MV-4-11 (cell line): ENCODE measurements at regions not wholly inside any gene's neighbourhood (a gene's known extent, or its start where the extent isn't known, plus 50 kb on each side); places are given as distances from the start of the nearest gene placed in this dataset.

ENCODE experiments used
- DNase-seq: peaks from one replicate; lab custom pipeline; 2025; lab: John Stamatoyannopoulos, UW

DNA sequence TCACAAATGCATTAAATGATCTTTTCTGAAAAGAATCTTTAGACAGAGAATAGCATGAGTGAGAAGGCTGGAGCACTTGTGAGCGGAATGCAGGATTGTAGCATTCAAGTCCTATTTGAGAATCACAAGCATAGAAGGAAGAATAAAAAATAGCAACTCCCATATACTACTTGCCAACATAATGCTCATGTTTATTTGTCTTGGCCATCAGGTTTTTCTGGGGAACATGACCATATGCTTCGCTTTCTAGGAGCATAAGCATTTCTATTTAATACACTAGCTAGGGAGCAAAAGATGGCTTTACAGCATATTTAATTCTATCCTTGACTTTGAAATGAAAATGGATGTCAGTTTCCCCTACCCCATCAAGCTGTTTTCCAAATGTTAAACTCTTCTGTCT is 170.3 kb upstream of the MITF start:
- no peak for DNase-seq

DNA sequence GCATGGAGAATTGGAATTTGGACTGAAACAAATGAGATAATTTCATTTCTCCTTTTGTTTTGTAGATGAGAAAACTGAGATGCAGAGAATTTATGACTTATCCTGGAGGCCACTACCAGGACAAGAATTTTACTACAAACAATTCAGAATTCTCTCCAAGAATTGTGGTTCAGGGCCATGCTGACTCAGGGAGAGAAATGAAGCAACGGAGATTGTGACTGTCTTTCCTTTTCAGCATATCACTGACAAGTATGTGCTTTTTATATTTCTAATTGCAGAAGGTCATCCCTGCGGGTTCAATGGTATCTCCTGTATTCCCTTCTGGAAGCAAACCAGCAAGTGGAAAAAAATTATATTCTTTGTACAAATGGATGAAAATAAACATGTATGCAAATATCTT is 170.8 kb upstream of the MITF start:
- no peak for DNase-seq

DNA sequence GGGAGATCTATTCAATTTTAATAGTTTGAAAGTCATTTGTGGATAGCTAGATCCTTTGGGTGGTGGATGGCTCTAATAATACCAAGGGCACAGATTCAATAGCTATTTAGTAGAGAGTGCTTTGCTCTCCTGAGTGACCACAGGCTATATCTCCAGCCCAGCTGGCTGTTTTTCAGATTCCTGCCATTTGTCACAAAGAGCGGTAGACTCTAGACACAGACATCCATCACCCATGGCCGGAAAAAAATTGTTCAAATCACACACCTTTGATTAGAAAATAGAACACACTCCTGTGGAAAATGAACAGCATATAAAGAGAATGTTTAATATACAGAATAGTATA is 171.6 kb upstream of the MITF start:
- DNase-seq = no peak

DNA sequence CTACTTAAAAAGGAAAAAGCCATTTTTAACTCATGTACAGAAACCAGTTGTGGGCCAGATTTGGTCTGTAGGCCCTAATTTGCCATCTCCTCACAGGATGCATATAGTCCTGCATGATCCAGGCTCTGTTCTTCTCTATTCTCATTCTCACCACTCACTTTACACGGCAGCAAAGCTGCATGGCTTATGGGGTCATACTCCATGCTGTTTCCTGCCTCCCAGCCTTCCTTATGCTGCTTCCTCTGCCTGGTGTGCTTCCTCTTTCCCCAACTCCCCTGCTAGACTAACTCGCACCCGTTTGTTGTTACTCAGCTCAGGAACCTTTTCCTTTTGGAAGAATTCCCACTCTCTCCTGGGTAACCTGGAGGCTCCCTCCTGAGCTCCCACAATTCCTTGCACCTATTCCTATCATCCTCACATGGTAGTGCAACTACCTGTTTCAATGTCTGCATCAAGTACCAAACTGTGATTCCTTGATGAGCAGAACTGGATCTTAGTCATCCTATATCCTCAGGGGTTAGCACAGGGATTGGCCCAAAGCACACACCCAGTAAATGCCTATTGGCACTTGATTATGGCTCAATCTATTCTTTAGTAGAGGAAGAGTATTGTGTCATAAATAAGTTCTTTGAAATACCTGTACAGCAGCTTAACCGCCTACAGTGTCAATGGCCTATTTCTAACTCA is 172.1 kb upstream of the MITF start:
- no peak for DNase-seq

DNA sequence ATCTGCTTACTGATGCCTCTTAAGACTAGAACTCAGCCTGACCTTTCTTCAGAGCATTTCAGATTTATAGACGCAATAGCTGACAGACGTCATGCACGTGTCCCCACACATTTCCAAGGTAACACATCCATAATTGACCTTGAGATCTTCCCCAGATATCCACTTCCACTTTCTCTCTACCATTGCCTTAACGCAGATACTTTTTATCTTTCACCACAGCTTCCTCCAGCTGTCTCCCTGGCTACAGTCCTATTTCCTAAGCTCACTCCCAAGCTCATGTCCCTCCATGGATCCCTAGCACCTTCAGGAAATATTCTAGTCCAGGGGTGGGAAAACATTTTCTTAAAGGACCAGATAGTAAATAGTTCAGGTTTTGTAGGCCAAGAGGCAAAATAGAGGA is 173.0 kb upstream of the MITF start:
- DNase-seq = no peak

DNA sequence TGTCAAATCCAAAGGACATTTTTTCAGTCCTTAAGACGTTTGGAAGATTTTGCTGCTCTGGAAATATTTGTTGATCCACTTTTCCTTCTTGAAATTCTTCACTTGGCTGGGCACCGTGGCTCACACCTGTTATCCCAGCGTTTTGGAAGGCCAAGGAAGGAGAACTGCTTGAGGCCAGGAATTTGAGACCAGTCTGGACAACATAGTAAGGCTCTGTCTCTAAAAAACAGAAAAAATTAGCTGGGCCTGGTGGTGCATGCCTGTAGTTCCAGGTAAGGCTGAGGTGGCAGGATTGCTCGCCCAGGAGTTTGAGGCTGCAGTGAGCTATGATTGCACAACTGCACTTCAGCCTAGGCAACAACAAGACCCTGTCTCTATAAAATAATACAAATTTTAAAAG is 173.9 kb upstream of the MITF start:
- DNase-seq = no peak

DNA sequence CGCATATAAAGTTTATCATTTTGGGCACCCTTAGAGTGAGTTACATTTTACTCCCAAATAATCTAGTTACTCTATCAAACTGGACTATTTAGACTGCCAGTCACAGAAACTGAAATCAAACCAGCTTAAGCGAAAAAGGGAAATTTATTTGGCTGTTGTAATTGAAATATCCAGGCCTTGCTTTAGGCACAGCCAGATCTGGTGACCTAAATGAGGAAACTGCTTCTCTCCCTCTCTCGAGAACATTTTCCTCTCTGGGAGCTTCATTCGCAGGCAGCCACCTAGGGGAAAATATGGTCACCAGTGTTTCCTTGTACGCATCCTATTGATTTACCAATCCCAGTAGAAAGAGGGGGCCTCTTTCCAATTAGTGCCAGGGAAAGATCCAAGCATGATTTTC is 175.3 kb upstream of the MITF start:
- DNase-seq = no peak

DNA sequence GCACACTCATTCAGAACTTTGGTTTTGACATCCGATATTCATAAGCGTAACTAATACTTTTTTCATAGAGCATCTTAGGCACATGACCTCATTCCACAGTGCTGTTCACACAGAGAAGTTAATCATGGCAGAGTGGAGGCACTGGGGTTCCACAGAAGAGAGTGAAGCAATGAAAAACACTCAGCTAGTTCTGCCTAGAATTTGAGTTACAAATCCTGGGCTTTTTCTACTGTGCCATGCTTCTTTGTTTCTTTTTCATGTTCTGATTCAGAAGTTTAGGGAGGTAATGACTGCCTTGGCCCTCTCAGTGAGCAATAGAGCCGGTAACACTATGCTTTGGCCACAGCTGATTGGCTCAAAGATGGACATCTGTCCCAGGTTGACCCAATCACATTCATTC is 176.1 kb upstream of the MITF start:
- DNase-seq = no peak

DNA sequence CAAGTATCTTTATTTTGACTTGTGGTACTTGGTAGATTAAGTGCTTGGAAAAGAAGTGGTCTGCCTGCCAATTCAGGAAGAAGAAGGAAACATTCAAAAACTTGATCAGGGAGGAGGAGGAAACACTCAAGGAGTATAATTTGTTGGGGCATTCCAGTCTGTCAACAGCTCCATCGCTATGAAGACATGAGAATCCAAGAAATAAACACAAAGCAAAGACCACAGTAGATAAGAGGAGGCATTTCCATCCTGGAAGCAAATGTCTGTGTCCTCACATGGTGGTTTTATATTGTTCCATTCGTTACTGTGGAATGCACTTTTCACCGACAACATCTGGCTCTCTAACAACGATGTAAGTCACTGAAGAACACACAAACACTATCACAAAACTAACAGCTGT is 176.1 kb upstream of the FRMD4B start:
- no peak for DNase-seq

DNA sequence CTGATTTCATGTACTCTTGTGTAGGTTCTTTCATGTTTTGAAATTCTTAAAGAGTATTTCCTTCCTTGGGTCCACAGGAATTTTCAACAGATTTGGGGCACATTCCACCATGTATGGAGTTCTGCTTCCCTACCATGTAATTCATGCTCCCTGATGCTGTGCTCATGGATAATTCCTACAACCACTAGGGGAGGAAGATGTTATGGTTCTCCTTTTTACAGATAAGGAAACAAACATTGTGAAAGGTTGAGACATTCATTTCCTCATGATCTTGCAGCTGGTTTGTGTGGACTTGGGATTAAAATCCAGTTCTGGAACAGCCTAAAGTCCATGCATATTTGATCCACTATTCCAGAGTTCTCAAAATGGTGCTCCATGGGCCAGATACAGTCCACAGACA is 174.9 kb upstream of the FRMD4B start:
- peak; percentile 41 for DNase-seq

DNA sequence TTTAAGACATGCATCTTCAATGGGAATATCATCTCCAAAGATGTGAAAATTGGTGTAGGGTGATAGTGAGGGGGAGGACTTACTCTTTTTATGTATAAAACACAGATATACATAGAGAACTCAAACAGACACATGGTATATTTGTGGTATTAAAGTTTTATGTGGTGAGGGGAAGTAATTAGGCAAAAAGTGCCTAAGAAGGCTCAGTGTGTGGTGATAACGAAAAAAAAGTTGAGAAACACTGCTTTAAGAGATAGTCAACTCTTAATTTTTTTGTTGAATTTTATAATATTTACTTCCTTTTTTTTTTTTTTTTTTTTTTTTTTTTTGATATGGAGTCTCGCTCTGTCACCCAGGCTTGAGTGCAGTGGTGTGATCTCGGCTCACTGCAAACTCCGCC is 174.2 kb upstream of the FRMD4B start:
- DNase-seq = no peak

DNA sequence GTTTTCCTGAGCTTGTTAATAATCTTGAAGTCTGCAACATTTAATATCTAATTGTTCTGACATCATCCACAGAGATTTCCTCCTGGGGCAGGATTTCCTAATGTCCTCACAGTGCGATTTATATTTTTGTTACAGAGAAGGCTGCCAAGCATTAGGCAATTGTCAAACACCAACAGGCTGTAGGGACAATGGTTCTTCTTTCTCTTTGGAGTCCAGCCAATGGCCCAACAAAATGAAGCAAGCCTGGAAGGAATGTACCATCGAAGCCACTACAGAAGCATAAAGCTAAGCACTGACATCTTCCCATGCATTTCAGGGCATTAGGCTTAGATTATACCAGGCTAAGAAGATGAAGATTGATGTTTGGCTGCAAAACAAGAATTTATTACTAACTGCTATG is 173.0 kb upstream of the FRMD4B start:
- peak; percentile 50 for DNase-seq

DNA sequence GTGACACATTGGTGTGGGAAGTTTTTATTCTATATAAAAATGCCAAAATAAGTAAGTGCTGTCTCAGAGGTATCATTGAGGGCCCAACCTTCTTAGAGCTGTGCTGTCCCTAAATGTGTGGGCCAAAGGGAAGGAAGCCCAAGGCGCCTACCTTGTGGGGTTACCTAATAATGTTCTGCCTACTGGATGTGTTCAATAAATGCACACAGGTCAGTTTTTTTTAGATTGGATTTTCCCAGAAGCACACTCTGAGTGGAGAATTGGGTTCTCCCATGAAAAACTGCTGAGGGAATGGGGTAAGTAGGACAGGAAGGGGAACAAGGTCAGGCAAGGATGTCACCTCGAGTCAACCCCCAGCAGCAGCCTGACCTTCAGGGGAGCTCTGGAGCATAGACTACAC is 168.7 kb upstream of the FRMD4B start:
- no peak for DNase-seq

DNA sequence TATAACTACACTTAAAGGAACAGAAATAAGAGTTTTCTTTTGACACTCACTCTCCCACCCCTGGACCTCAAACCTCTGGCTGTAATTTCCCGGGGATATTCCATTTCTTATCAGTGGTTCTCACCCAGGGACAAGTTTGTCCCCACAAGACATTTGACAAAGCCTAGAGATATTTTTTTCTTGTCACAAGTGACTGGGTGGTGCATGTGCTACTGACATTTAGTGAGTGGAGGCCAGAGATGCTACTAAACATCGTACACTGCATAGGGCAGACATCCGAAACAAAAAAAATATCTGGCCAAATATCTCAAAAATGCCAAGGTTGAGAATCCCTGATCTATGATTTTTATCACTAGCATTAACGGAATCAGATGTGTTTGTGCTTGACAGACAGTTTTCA is 168.0 kb upstream of the FRMD4B start:
- no peak for DNase-seq

DNA sequence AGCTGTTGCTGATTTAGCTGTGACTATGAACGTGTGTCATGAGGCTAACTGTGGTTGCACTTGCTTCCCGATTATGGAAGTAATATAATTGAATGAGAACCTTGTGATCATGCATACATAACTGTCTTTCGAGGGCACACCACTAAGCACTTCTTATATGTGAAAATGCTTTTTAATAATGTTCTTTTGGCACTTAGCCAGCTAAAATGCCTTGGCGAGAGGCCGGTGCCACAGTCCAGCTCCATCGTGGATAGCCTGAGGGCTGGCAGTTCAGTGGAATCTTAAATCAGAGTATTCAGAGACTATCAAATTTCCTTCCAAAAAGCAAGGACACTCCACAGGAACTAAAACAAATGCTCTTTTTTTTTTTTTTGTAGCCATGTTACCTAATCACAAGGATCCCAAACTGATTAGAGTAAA is 161.6 kb upstream of the FRMD4B start:
- no peak for DNase-seq

DNA sequence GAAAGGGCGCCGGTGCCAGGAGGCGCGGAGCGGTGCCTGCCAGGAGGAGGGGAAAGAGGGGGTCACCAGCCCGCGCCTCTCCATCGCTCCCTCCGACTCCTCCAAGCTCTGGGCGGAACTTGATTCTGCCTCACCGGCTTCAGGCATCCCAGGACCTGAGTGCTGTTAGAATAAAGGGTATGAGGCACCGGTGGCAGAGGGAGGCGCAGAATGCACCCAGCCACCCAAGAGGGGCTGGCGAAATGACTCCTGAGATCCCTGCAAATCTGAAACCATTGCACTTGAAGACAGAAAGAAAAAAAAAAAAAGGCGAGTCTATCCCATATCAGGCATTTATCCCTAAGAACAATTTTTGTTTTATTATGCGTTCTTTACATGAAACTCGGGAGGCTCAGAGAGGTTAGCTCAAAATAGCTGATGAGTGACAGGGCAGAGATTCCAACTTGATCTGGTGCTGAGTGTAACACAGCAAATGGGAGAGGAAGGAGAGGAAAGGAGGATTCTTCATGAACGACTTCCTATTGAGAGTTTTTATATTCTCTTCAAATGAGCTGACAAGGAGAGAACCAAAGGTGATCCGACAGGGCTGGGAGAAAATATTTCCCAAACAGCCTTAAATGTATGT is 157.0 kb upstream of the FRMD4B start:
- DNase-seq = no peak

DNA sequence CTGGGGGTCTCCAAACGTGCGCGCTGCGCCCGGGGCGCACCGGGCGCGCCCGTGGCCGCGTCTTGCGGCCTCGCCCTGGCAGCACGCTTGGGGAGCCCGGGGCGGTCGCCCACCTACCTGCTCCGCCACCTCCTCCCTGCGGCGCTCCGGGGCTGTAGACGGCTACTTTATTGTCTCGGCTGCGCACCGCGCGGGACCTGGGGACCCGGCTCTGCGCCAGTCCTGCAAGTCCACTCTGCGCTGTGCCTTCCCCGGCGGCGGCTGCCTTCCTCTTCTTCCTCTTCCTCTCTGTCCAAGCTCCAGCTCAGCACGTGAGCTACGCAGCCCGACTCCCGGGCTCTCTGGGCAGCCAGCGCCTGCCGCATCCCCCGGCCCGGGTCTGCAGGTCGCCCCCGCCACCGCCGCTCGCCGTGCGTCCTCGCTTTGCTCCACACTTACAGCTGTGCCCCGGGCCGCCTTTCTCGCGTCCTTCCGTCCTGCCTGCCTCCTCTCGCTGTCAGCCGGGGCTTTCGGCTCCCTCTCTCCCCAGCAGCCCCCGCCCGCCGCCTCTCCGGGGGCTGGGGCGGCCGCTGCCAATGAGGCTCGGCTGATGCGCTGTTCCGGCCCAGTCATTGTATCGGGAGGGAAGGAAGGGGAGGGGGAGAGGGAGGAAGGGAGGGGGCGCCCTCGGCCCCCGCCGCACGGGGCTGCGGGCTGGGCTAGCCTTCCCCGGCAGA is 156.4 kb upstream of the FRMD4B start:
- DNase-seq = no peak

DNA sequence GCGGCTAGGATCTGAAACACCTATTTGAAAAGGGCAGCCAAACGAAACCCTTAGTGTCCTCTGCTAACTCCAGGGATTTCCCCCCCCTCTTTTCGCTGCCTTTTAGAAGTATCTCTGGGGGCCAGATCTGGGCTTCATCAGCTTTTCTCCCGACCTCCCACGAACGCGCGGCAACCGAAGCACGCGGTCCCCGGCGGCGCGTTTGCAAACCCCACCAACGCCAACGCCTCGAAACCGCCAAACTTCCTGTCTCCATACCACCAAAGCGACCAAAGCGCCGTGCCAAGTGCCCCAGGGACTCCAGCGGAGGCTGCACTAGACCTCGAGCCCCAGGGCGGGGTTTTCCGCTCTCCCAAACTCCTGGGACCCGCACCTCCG is 155.8 kb upstream of the FRMD4B start:
- no peak for DNase-seq

DNA sequence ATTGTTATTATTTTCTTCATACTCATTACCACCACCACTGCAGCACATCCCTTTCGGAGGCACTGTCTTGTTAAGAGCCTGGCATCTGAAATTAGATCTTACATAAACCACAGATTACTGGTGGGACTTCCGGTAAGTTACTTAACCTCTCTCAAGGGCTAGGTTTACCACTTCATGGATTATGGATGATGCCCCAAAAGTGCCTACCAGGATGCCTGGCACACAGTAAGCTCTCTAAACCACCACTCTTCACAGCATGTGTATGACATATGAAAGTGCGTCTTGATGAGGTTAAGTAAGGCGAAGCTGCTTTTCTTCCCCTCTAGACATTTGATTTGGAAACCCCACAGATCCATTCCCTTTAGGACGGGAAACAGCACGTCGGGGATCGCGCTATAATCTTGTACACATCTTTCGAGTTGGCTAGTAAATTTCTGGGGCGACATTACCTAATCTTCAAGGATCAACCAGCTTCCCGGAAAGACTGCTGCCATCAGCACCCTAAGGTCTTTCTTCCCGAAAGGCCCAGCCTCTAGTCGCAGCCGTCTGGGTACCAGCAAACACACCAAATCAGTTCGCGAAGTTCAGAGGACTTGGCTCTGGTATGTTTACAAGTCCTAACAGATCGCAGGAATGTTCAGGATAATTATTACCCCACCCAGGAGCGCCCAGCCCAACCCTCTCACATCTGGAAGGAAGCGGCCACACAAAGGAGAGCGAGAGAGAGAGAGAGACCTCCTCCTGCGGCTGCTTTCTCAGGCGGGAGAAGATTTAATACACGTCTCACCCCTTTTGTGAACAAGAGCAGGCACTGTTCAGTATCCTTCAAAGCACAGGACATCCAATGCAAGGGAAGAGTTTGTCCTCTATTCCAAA is 155.1 kb upstream of the FRMD4B start:
- DNase-seq = no peak

DNA sequence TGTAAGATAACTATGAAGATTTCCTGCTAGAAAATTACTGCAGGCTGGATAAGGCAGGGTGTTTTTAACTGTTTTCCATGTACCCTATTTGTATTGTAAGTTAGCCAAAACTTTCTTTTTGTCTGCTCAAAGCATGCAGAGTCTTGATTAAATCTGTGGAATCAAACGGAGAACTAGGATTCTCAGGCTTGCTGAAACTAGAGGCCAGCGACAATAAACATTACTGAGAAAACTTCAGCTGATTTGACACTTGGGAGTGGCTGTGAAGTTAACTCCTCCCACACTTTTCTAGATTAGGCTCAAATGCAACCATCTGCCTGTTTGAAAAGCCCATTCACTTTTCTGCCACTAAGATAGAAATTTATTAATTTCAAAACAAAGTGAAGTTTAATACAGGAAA is 153.2 kb upstream of the FRMD4B start:
- no peak for DNase-seq

DNA sequence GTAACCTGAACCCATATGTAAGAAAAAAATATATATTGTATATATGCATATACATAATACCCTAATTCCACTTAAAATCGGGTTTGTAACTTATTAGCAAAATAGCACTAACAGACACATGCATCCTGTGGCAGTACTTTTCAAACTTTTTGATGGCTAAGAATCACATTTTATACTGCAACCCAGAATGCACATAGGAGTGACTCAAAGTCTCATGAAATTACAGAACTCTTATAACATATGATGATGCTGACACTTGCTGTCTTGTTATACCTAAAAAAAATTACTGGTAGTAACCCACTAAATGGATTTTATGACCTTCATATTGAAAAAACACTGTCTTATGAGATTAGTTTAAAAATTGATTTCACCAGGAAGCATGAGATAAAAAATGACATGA is 152.4 kb upstream of the FRMD4B start:
- no peak for DNase-seq

DNA sequence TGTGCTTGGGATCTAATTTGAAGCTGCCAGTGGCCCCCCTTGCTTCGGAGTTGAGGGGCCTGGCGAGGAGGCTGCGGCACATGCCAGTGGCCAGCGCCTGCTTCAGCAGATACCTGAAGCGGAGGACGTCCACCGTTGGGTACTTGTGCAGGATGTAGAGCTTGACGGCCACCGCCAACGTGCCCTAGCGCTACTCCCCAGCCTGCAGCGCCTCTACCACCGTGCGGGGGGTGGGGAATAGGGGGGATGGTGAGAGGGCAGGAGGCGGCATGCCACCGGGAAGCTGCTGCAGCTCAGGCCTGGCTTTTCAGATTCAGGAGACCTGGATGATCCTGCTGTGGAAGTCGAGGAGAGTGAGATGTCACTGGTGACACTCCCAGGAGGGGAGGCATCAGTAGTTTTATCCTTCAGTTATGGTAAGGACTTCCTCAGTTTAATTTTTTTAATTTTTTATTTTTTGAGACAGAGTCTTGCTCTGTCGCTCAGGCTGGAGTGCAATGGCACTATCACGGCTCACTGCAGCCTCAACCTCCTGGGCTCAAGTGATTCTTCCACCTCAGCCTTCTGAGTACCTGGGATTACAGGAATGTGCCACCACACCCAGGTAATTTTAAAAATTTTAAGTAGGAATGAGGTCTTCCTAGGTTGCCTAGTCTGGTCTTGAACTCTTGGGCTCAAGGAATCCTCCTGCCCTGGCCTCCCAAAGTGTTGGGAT is 150.6 kb upstream of the FRMD4B start:
- no peak for DNase-seq
